Skeletal muscle satellite cell (primary cell): ENCODE measurements at regions not wholly inside any gene's neighbourhood (a gene's known extent, or its start where the extent isn't known, plus 50 kb on each side); places are given as distances from the start of the nearest gene placed in this dataset.

Source experiments
- H3K27me3 ChIP-seq: 2 replicates; pipeline ENCODE4 v1.7.0; 2013; ENCODE audit warnings: low read length; ENCODE audit not compliant: control insufficient read depth, insufficient read depth
- H3K36me3 ChIP-seq: 2 replicates; pipeline ENCODE4 v1.7.0; 2013; ENCODE audit warnings: mild to moderate bottlenecking, control low read depth, low read length; ENCODE audit not compliant: insufficient read depth
- H3K4me1 ChIP-seq: 2 replicates; pipeline ENCODE4 v1.7.0; 2013; ENCODE audit warnings: low read length; ENCODE audit not compliant: control insufficient read depth, insufficient read depth
- H3K4me2 ChIP-seq: 2 replicates; pipeline ENCODE4 v1.7.0; 2013; ENCODE audit warnings: mild to moderate bottlenecking, low read length
- H3K4me3 ChIP-seq: 2 replicates; pipeline ENCODE4 v1.7.0; 2013; ENCODE audit warnings: low read length
- H3K9ac ChIP-seq: 2 replicates; pipeline ENCODE4 v1.7.0; 2013; ENCODE audit warnings: mild to moderate bottlenecking, low read depth, low read length, moderate library complexity
- H3K9me3 ChIP-seq: replicated peaks from 2 replicates; pipeline ENCODE4 v1.7.0; 2013; ENCODE audit warnings: mild to moderate bottlenecking, control low read depth, low read length

DNA sequence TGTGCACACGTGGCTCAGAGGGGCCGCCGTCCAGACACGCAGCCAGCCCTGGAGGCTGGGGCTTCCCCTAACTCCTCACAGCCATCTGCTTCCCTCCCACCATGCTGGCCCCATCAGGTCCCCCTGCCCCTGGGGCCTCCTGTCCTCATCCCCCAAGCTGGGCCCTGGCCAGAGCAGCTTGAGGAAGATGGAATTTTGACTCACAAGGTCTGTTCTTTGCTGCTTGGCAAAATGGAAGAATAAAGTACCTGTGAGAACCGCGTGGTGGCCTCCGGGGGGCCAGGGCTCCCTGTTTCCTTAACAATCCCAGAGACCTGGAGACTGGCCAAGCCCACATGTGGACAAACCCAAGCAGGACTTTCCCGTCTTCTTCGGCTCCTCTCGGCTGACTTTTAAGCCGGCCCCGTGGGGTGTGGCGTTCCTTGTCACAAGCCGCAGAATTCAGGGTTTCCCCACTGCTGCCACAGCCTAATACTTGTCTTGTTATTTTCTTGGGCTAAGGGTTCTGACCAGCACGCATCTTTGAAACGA, 872.8 kb downstream of the BRD1 start:
- Histone ChIP-seq H3K4me1 (no peaks in the 10 kb centered on the region), H3K4me2 (no peak overlapping the region), H3K4me3 (no peak overlapping the region), H3K9ac (no peak overlapping the region), H3K36me3 (no peaks in the 10 kb centered on the region), H3K27me3 (no peaks in the 10 kb centered on the region), H3K9me3 (peaks cover 38% of the 10 kb centered on the region)

DNA sequence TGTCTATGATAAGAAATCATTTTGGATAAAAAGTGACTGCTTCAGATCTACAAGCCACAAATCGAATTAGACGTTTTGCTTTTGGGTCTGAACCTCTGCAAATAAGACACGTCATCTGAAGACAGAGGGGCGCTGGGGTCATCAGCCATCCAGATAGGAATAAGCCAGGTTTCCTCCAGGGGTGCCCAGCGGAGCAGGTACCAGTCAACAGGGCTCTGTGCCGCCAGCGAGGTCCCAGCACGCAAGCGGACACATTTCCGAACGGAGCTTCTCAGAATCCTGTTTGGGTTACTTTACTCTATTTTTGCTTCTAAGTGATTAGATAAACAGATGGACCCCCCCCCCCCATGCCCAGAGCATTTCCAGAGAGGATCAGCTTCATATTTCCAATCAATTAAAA, 873.8 kb downstream of the BRD1 start:
- Histone ChIP-seq H3K4me2 (no peak overlapping the region), H3K4me3 (no peak overlapping the region), H3K36me3 (no peaks in the 10 kb centered on the region), H3K9me3 (peaks cover 38% of the 10 kb centered on the region), H3K4me1 (no peaks in the 10 kb centered on the region), H3K9ac (no peak overlapping the region), H3K27me3 (no peaks in the 10 kb centered on the region)

DNA sequence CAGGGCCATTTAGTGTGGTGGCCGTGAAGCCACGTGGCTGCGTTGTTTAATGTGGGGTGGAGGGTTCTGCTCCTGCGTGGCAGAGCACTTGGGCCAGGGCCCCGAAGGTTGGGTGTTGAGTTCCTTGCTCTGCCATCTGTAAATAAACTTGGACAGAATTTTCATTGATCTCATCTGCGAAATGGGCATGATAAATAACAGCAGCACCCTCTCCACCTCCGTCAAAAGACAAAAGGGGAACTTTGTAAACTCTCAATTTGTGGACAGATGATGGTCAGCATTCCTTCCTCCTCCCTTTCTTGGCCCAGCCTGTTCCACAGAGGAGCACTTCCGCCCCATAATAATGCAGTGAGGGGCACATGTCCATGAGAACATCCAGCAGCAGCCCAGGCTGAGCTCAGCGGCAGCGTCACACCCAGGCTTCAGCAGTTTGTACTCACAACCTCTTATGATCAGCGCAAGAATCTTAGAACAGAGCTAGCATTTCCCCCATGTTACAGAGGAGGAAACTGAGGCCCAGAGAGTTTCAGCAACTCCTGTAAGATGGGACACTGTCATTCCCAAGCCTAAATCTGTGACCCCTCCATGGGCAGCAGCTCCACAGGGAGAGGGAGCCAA, 874.5 kb downstream of the BRD1 start:
- Histone ChIP-seq H3K4me2 (no peak overlapping the region), H3K9me3 (peaks cover 34% of the 10 kb centered on the region), H3K36me3 (no peaks in the 10 kb centered on the region), H3K4me1 (no peaks in the 10 kb centered on the region), H3K4me3 (no peak overlapping the region), H3K9ac (no peak overlapping the region), H3K27me3 (no peaks in the 10 kb centered on the region)

- Histone ChIP-seq H3K9ac (no peak overlapping the region), H3K27me3 (no peaks in the 10 kb centered on the region), H3K9me3 (peaks cover 33% of the 10 kb centered on the region), H3K4me3 (no peak overlapping the region), H3K4me2 (no peak overlapping the region), H3K36me3 (no peaks in the 10 kb centered on the region), H3K4me1 (no peaks in the 10 kb centered on the region)
Observed at GRCh38 chr22:48952256-48953102, 875.2 kb downstream of the BRD1 start.

- Histone ChIP-seq H3K9me3 (peaks cover 28% of the 10 kb centered on the region), H3K36me3 (no peaks in the 10 kb centered on the region)
Observed at GRCh38 chr22:48951836-48952235, 875.8 kb downstream of the BRD1 start.

DNA sequence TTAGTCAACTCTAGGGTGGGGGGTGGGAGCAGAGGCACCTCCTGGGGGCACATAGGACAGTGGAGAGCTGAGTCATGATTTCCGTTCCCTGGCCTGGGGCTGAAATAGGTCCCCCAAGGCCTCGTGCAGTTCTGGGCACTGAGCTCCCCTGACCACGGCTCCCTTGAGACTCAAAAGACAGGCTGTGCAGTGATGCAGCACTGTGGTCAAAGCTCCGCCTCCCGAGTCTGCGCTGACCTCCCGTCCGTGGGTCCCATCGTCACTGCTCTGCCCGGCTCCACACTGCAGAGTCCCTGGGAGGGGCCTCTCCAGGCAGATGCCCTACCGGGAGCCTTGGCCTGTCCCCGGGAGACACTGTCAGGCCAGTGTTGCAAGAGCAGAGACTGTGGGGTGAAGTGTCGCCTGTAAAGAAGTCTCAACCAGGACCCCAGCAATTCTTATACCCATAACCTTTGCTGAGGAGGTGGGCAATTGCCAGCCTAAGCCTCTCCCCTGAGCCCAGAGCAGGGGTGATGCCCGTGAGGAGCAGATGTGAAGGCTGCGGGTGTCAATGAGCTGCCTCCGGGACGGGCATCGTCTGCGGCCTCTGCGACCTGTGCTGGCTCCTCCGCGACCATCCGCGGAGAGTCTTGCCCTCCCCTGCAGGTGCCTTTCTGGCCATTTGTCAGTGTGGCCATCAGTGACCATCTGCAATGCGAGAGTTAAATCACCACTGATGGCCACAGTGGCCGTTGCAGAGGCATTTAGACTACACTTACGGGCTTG, 877.3 kb downstream of the BRD1 start:
- Histone ChIP-seq H3K4me1 (no peaks in the 10 kb centered on the region), H3K4me2 (no peak overlapping the region), H3K9me3 (peaks cover 30% of the 10 kb centered on the region), H3K36me3 (no peaks in the 10 kb centered on the region), H3K4me3 (no peak overlapping the region), H3K27me3 (no peaks in the 10 kb centered on the region), H3K9ac (no peak overlapping the region)

More at GRCh38 chr22:48951836-48952235, 875.8 kb downstream of the BRD1 start:
- H3K4me1 ChIP-seq, result no peaks in the 10 kb centered on the region
- H3K27me3 ChIP-seq, result no peaks in the 10 kb centered on the region
- H3K4me3 ChIP-seq, result no peak overlapping the region
- H3K4me2 ChIP-seq, result no peak overlapping the region
- no peak overlapping the region for H3K9ac ChIP-seq

DNA sequence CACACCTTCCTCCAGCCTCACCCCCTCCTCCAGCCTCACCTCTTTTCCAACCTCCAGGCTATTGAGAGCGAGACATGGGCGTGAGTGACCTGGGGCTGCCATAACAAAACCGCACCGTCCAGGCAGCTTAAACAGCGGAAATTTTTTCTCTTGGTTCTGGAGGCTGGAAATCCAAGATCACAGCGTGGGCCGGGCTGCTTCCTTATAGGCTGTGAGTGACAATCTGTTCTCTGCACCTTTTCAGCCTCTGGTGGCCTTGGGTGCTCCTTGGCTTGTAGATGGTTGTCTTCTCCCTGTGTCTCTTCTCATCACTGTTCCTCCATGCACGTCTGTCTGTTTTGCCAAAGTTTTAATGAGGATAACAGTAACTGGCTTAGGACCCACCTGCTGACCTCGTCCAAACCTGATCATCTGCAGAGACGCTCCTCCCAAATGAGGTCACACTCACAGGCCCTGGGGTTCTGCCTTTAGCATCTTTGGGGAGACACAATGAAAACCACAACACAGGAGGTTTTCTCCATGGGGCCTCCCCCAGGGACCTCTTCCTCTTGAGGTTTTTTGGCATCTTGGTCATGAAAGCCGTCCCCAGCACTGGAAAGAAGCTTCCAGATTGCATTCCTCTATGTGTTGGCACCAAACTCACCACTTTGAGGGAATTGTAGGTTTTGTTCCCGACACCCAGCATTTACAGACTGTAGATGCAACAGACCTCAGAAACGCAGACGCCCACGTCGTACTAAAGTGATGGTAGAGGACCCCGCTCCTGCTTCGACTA, 878.1 kb downstream of the BRD1 start:
- no peaks in the 10 kb centered on the region for H3K27me3 ChIP-seq
- no peaks in the 10 kb centered on the region for H3K36me3 ChIP-seq
- no peaks in the 10 kb centered on the region for H3K4me1 ChIP-seq
- no peak overlapping the region for H3K9ac ChIP-seq
- H3K4me2 ChIP-seq, result no peak overlapping the region
- H3K9me3 ChIP-seq, result peaks cover 37% of the 10 kb centered on the region
- H3K4me3 ChIP-seq, result no peak overlapping the region

GRCh38 chr22:48948575-48949170, 879.0 kb downstream of the BRD1 start:
- Histone ChIP-seq H3K4me2 (no peak overlapping the region), H3K9me3 (peaks cover 37% of the 10 kb centered on the region), H3K36me3 (no peaks in the 10 kb centered on the region), H3K4me1 (no peaks in the 10 kb centered on the region), H3K27me3 (no peaks in the 10 kb centered on the region), H3K9ac (no peak overlapping the region), H3K4me3 (no peak overlapping the region)

- H3K9me3 ChIP-seq, result peaks cover 32% of the 10 kb centered on the region
- no peaks in the 10 kb centered on the region for H3K4me1 ChIP-seq
- H3K9ac ChIP-seq, result no peak overlapping the region
- H3K4me3 ChIP-seq, result no peak overlapping the region
- no peaks in the 10 kb centered on the region for H3K27me3 ChIP-seq
- no peak overlapping the region for H3K4me2 ChIP-seq
- no peaks in the 10 kb centered on the region for H3K36me3 ChIP-seq
Observed at GRCh38 chr22:48947636-48948035, 880.0 kb downstream of the BRD1 start.

DNA sequence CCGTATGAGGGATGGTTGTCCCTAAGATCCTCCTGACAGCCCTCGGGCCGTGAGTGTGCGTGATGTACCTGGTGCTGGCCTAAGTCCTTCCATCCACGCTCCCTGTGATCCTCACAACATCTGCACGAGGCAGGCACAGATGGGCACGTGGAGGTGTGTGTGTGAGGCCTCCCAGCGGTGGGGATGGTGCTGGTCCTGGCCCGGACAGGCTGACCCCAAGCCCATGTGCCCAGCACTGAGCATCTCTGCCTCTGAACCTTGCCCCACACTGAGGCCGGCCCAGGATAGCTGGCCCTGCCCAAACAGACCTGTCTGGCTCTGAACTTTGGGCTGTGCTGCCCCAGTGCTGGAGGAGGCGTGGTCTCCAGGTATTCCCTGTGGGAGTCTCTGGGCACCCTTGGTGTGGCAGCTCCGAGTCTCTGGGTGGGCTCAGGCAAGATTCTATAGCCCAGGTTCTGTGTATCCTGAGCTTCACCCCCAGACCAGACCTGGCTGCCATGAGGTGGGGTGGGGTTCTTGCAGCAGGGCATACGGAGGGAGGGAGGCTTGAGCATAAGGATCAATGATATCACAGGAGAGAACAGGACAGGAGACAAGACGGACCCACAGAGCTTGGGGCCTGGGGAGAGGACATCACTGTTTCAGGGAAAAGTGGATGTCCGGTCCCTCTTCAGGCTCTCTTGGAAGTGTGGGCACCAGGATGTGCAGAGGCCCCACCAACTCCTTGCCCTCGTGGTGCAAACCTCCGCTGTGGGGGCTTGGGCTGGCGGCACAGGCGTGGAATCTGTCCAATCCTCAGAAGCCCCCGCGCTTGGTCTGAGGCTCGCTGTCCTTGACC, 881.8 kb downstream of the BRD1 start:
- Histone ChIP-seq H3K36me3 (no peaks in the 10 kb centered on the region), H3K27me3 (no peaks in the 10 kb centered on the region), H3K4me3 (no peak overlapping the region), H3K9me3 (peaks cover 25% of the 10 kb centered on the region), H3K4me2 (no peak overlapping the region), H3K9ac (no peak overlapping the region), H3K4me1 (no peaks in the 10 kb centered on the region)
